Peyer's patch (tissue), 4 donors: ENCODE measurements at regions not wholly inside any gene's neighbourhood (a gene's known extent, or its start where the extent isn't known, plus 50 kb on each side); places are given as distances from the start of the nearest gene placed in this dataset.

ENCODE experiments used
- POLR2A ChIP-seq, 2 donors: fragments of 450-650 bp; IDR thresholded peaks; one replicate each; pipeline ENCODE4 v1.5.1; 2017; ENCODE audit warnings: antibody characterized with exemption in 2 of 2, mild to moderate bottlenecking in 2 of 2, moderate library complexity in 2 of 2
- TF ChIP-seq, protein P1 (sequence below), 6 experiments: fragments of 450-650 bp in 4 of 6; fragments of 200-600 bp in 2 of 6; sonication (generic) in 1 of 6; IDR thresholded peaks; one replicate each; pipeline ENCODE4 v1.5.1; 2017 to 2019; ENCODE audit warnings: antibody characterized with exemption in 6 of 6, mild to moderate bottlenecking in 3 of 6, moderate library complexity in 1 of 6

DNA sequence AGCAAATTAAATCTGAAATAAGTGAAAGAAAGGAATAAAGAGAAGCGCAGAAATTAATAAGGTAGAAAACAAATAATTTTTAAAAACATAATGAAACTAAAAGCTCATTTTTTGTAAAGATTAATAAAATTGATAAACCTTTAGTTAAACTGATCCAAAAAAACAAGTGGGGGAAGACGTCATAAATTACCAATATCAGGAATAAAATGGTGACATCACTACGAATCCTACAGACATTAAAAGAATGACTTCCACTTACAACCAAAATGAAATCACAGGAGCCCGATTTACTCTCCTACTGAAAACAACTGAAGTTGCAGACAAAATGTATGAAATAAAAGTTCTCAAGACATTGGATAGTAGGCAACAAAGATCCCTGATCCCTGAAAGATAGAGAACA is 68.1 kb upstream of the IFFO2 start:
- TF ChIP-seq, protein P1, sequence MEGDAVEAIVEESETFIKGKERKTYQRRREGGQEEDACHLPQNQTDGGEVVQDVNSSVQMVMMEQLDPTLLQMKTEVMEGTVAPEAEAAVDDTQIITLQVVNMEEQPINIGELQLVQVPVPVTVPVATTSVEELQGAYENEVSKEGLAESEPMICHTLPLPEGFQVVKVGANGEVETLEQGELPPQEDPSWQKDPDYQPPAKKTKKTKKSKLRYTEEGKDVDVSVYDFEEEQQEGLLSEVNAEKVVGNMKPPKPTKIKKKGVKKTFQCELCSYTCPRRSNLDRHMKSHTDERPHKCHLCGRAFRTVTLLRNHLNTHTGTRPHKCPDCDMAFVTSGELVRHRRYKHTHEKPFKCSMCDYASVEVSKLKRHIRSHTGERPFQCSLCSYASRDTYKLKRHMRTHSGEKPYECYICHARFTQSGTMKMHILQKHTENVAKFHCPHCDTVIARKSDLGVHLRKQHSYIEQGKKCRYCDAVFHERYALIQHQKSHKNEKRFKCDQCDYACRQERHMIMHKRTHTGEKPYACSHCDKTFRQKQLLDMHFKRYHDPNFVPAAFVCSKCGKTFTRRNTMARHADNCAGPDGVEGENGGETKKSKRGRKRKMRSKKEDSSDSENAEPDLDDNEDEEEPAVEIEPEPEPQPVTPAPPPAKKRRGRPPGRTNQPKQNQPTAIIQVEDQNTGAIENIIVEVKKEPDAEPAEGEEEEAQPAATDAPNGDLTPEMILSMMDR (IDR thresholded peaks at IDR 0.05), result no peak
- TF ChIP-seq POLR2A (IDR thresholded peaks at IDR 0.05), result no peak
